ENCODE measurements at regions not wholly inside any gene's neighbourhood (a gene's known extent, or its start where the extent isn't known, plus 50 kb on each side); places are given as distances from the start of the nearest gene placed in this dataset.
A peak's percentile ranks its signal among the peaks of the same experiment; 100 is the strongest.

GRCh38 chr4:112938461-112939058 is 110.9 kb upstream of the ANK2 start:
- POLR2A ChIA-PET (ENCODE audit: unreplicated experiment): interaction anchor here (0.5 kb wide), 1 partner anchor 10 kb away, joined by 3 read pairs; no protein-coding TSS in a partner anchor
- H3K36me3 ChIP-seq (ENCODE audit: low read depth): no peaks in the 10 kb centered on the region

GRCh38 chr4:112939901-112940300 is 109.6 kb upstream of the ANK2 start:
- Histone ChIP-seq H3K27me3 (ENCODE audit: insufficient read depth, low read depth) (no peaks in the 10 kb centered on the region), H3F3A (ENCODE audit: insufficient read depth, low read depth) (no peaks in the 10 kb centered on the region), H3K36me3 (ENCODE audit: low read depth) (no peaks in the 10 kb centered on the region), H4K20me1 (ENCODE audit: insufficient read depth) (no peaks in the 10 kb centered on the region), H3K4me2 (no peak overlapping the region), H3K79me2 (ENCODE audit: low read depth) (no peaks in the 10 kb centered on the region), H3K9me2 (ENCODE audit: insufficient read depth) (no peaks in the 10 kb centered on the region), H3K4me1 (replicated peaks; ENCODE audit: insufficient read depth) (no peaks in the 10 kb centered on the region), H2AFZ (no peak overlapping the region), H3K27ac (no peak overlapping the region), H3K4me3 (no peak overlapping the region), H3K9me3 (ENCODE audit: insufficient read depth, low read depth) (no peaks in the 10 kb centered on the region)
- TF ChIP-seq CTCF (conservative IDR thresholded peaks at IDR 0.05) (no peak), EZH2 (IDR thresholded peaks at IDR 0.05; ENCODE audit: low read depth) (no peak)
- DNase-seq: no peak
- ChIA-PET CTCF (interaction anchor here (0.6 kb wide), 1 partner anchor 135 kb away, joined by 3 read pairs; no protein-coding TSS in a partner anchor), POLR2A (ENCODE audit: unreplicated experiment) (interaction anchor here (0.6 kb wide), 1 partner anchor 175 kb away, joined by 5 read pairs; no protein-coding TSS in a partner anchor)
- intact Hi-C loops (cut with micrococcal nuclease; ENCODE audit: unreplicated experiment): loop anchor here (5.0 kb wide), 1 partner anchor 303 kb away; the partner anchor contains the start of genes LARP7 and ZGRF1
- BruUV-seq (replicated peaks): no TSS peak

More at GRCh38 chr4:112938461-112939058, 110.9 kb upstream of the ANK2 start:
- no peaks in the 10 kb centered on the region for H4K20me1 ChIP-seq (ENCODE audit: insufficient read depth)
- intact Hi-C loops (cut with micrococcal nuclease; ENCODE audit: unreplicated experiment): loop anchor here (1.0 to 5.0 kb wide), 2 partner anchors 172 to 301 kb away; partner anchors contain the start of genes LARP7 and ZGRF1
- no peak for TF ChIP-seq EZH2 (IDR thresholded peaks at IDR 0.05; ENCODE audit: low read depth)
- peak; percentile 72 for TF ChIP-seq CTCF (conservative IDR thresholded peaks at IDR 0.05)
- H2AFZ ChIP-seq: no peak overlapping the region
- no peaks in the 10 kb centered on the region for H3K79me2 ChIP-seq (ENCODE audit: low read depth)
- CTCF ChIA-PET: interaction anchor here (0.6 to 1.2 kb wide), 3 partner anchors 163 to 173 kb away, joined by 4 to 5 read pairs (median 4); no protein-coding TSS in a partner anchor
- H3K4me2 ChIP-seq: no peak overlapping the region
- no peak for DNase-seq
- H3K4me1 ChIP-seq (replicated peaks; ENCODE audit: insufficient read depth): no peaks in the 10 kb centered on the region
- H3F3A ChIP-seq (ENCODE audit: insufficient read depth, low read depth): no peaks in the 10 kb centered on the region
- no peaks in the 10 kb centered on the region for H3K9me2 ChIP-seq (ENCODE audit: insufficient read depth)
- BruUV-seq (replicated peaks): no TSS peak
- H3K4me3 ChIP-seq: no peak overlapping the region
- H3K9me3 ChIP-seq (ENCODE audit: insufficient read depth, low read depth): no peaks in the 10 kb centered on the region
- no peak overlapping the region for H3K27ac ChIP-seq
- no peaks in the 10 kb centered on the region for H3K27me3 ChIP-seq (ENCODE audit: insufficient read depth, low read depth)

- BruUV-seq (replicated peaks): no TSS peak
Observed at GRCh38 chr4:112940336-112940735, 109.1 kb upstream of the ANK2 start.

More at GRCh38 chr4:112940336-112940735, 109.1 kb upstream of the ANK2 start:
- no peaks in the 10 kb centered on the region for H3K9me2 ChIP-seq (ENCODE audit: insufficient read depth)
- H3F3A ChIP-seq (ENCODE audit: insufficient read depth, low read depth): no peaks in the 10 kb centered on the region
- no peak overlapping the region for H3K4me3 ChIP-seq
- no peak for TF ChIP-seq EZH2 (IDR thresholded peaks at IDR 0.05; ENCODE audit: low read depth)
- no peak for TF ChIP-seq CTCF (conservative IDR thresholded peaks at IDR 0.05)
- H3K9me3 ChIP-seq (ENCODE audit: insufficient read depth, low read depth): no peaks in the 10 kb centered on the region
- H3K4me1 ChIP-seq (replicated peaks; ENCODE audit: insufficient read depth): no peaks in the 10 kb centered on the region
- intact Hi-C loops (cut with micrococcal nuclease; ENCODE audit: unreplicated experiment): no loop called here
- ChIA-PET POLR2A (ENCODE audit: unreplicated experiment) (interaction anchor here (0.6 kb wide), 1 partner anchor 175 kb away, joined by 5 read pairs; no protein-coding TSS in a partner anchor), CTCF (interaction anchor here (0.6 kb wide), 1 partner anchor 135 kb away, joined by 3 read pairs; no protein-coding TSS in a partner anchor)
- H3K79me2 ChIP-seq (ENCODE audit: low read depth): no peaks in the 10 kb centered on the region
- no peak overlapping the region for H3K4me2 ChIP-seq
- H3K27me3 ChIP-seq (ENCODE audit: insufficient read depth, low read depth): no peaks in the 10 kb centered on the region
- H4K20me1 ChIP-seq (ENCODE audit: insufficient read depth): no peaks in the 10 kb centered on the region
- H2AFZ ChIP-seq: no peak overlapping the region
- no peak for DNase-seq
- H3K27ac ChIP-seq: no peak overlapping the region
- no peaks in the 10 kb centered on the region for H3K36me3 ChIP-seq (ENCODE audit: low read depth)
